ENCODE measurements at regions not wholly inside any gene's neighbourhood (a gene's known extent, or its start where the extent isn't known, plus 50 kb on each side); places are given as distances from the start of the nearest gene placed in this dataset.

DNA sequence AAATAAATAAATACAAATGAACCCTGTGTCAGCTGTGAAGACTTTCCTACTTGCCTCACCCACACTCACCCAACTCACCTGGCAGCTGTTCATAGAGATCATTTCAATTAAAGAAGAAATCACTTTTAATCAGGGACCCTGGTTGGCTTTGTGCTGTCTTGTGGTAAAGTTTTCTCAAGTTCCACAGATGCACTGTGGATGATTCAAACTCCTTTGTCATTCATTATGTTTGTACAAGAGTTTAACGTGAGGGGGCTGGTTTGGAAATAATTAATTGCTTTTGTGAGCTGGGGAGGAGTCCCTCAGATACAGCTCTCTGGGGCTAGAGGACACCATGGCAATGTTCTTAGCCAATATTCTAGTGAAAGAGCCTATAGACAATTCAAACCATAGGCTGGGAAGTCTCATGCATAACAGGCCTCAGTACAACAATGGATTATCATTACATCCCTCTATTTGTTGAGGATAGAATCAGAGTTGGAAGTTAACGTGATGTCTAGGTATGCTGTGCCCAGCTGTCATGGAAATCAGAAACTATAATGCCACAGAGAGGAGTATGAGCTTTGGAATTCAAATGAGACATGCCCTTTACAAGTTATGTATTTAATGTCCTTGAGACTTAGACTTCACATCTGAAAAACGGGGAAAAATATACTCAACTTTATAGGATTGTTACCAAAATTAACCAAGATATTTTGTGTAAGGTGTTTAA is 698.5 kb downstream of the KCNA4 start:
- H4K20me1 ChIP-seq (ENCODE audit: control insufficient read depth, insufficient read depth, low read depth, low read length): no peaks in the 10 kb centered on the region
- H3K4me2 ChIP-seq (ENCODE audit: low read length): no peak overlapping the region

GRCh38 chr11:29317694-29318093 is 699.1 kb downstream of the KCNA4 start:
- no peaks in the 10 kb centered on the region for H3F3A ChIP-seq (ENCODE audit: control insufficient read depth, insufficient read depth)
- no peaks in the 10 kb centered on the region for H3K36me3 ChIP-seq (ENCODE audit: control insufficient read depth, low read length)
- no peaks in the 10 kb centered on the region for H3K4me1 ChIP-seq (ENCODE audit: control insufficient read depth, low read length)
- H3K27ac ChIP-seq (ENCODE audit: low read depth, low read length): no peak overlapping the region
- no peaks in the 10 kb centered on the region for H3K27me3 ChIP-seq (ENCODE audit: control insufficient read depth, low read length)
- no peak overlapping the region for H3K4me2 ChIP-seq (ENCODE audit: low read length)
- no peak overlapping the region for H3K4me3 ChIP-seq (ENCODE audit: low read length)
- no peaks in the 10 kb centered on the region for H4K20me1 ChIP-seq (ENCODE audit: control insufficient read depth, insufficient read depth, low read depth, low read length)
- H3K9me3 ChIP-seq (ENCODE audit: control insufficient read depth, insufficient read depth, low read length): no peaks in the 10 kb centered on the region; the same call in 1 of the 2 replicates
- H3K79me2 ChIP-seq (ENCODE audit: control insufficient read depth, low read length): no peaks in the 10 kb centered on the region
- H3K9me2 ChIP-seq (replicated peaks; ENCODE audit: control insufficient read depth, low read length): no peaks in the 10 kb centered on the region
- TF ChIP-seq, protein P1, sequence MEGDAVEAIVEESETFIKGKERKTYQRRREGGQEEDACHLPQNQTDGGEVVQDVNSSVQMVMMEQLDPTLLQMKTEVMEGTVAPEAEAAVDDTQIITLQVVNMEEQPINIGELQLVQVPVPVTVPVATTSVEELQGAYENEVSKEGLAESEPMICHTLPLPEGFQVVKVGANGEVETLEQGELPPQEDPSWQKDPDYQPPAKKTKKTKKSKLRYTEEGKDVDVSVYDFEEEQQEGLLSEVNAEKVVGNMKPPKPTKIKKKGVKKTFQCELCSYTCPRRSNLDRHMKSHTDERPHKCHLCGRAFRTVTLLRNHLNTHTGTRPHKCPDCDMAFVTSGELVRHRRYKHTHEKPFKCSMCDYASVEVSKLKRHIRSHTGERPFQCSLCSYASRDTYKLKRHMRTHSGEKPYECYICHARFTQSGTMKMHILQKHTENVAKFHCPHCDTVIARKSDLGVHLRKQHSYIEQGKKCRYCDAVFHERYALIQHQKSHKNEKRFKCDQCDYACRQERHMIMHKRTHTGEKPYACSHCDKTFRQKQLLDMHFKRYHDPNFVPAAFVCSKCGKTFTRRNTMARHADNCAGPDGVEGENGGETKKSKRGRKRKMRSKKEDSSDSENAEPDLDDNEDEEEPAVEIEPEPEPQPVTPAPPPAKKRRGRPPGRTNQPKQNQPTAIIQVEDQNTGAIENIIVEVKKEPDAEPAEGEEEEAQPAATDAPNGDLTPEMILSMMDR (IDR thresholded peaks at IDR 0.05; ENCODE audit: low read depth, low read length, poor library complexity, severe bottlenecking): no peak
- no peak for TF ChIP-seq EZH2phosphoT487 (IDR thresholded peaks at IDR 0.05; ENCODE audit: borderline replicate concordance, low read length)

More for the DNA sequence above, 698.5 kb downstream of the KCNA4 start:
- H3K4me3 ChIP-seq (ENCODE audit: low read length): no peak overlapping the region
- no peak overlapping the region for H3K27ac ChIP-seq (ENCODE audit: low read depth, low read length)
- no peaks in the 10 kb centered on the region for H3K9me2 ChIP-seq (replicated peaks; ENCODE audit: control insufficient read depth, low read length)
- H3F3A ChIP-seq (ENCODE audit: control insufficient read depth, insufficient read depth): no peaks in the 10 kb centered on the region
- H3K36me3 ChIP-seq (ENCODE audit: control insufficient read depth, low read length): no peaks in the 10 kb centered on the region
- no peaks in the 10 kb centered on the region; the same call in 1 of the 2 replicates for H3K9me3 ChIP-seq (ENCODE audit: control insufficient read depth, insufficient read depth, low read length)
- no peaks in the 10 kb centered on the region for H3K4me1 ChIP-seq (ENCODE audit: control insufficient read depth, low read length)
- no peaks in the 10 kb centered on the region for H3K27me3 ChIP-seq (ENCODE audit: control insufficient read depth, low read length)
- no peaks in the 10 kb centered on the region for H3K79me2 ChIP-seq (ENCODE audit: control insufficient read depth, low read length)
- no peak for TF ChIP-seq EZH2phosphoT487 (IDR thresholded peaks at IDR 0.05; ENCODE audit: borderline replicate concordance, low read length)
- TF ChIP-seq, protein P1 (IDR thresholded peaks at IDR 0.05; ENCODE audit: low read depth, low read length, poor library complexity, severe bottlenecking): no peak

- no peaks in the 10 kb centered on the region for H3K4me1 ChIP-seq (ENCODE audit: control insufficient read depth, low read length)
- no peaks in the 10 kb centered on the region for H3F3A ChIP-seq (ENCODE audit: control insufficient read depth, insufficient read depth)
- H4K20me1 ChIP-seq (ENCODE audit: control insufficient read depth, insufficient read depth, low read depth, low read length): no peaks in the 10 kb centered on the region
- H3K4me3 ChIP-seq (ENCODE audit: low read length): no peak overlapping the region
- no peaks in the 10 kb centered on the region for H3K9me3 ChIP-seq (ENCODE audit: control insufficient read depth, insufficient read depth, low read length)
- H3K27me3 ChIP-seq (ENCODE audit: control insufficient read depth, low read length): no peaks in the 10 kb centered on the region
- TF ChIP-seq, protein P1 (IDR thresholded peaks at IDR 0.05; ENCODE audit: low read depth, low read length, poor library complexity, severe bottlenecking): no peak
- no peak for TF ChIP-seq EZH2phosphoT487 (IDR thresholded peaks at IDR 0.05; ENCODE audit: borderline replicate concordance, low read length)
- no peaks in the 10 kb centered on the region for H3K9me2 ChIP-seq (replicated peaks; ENCODE audit: control insufficient read depth, low read length)
- H3K27ac ChIP-seq (ENCODE audit: low read depth, low read length): no peak overlapping the region
- H3K4me2 ChIP-seq (ENCODE audit: low read length): no peak overlapping the region
- no peaks in the 10 kb centered on the region for H3K36me3 ChIP-seq (ENCODE audit: control insufficient read depth, low read length)
- no peaks in the 10 kb centered on the region for H3K79me2 ChIP-seq (ENCODE audit: control insufficient read depth, low read length)
Measured at GRCh38 chr11:29315275-29315674, 701.6 kb downstream of the KCNA4 start.

All from DOHH2 (cell line).